ENCODE measurements at regions not wholly inside any gene's neighbourhood (a gene's known extent, or its start where the extent isn't known, plus 50 kb on each side); places are given as distances from the start of the nearest gene placed in this dataset.
"Not testable (repeated sequence)": the region's sequence is repeated elsewhere in the genome, so short reads cannot be mapped to it uniquely, and the experiment has no call there.

DNA sequence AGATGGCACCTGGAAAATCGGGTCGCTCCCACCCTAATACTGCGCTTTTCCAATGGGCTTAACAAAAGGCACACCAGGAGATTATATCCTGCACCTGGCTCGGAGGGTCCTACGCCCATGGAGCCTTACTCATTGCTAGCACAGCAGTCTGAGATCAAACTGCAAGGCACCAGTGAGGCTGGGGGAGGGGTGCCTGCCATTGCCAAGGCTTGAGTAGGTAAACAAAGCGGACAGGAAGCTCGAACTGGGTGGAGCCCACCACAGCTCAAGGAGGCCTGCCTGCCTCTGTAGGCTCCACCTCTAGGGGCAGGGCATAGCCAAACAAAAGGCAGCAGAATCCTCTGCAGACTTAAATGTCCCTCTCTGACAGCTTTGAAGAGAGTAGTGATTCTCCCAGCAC, 814.8 kb downstream of the SEMA5A start:
- not testable (repeated sequence) for FAIRE-seq

DNA sequence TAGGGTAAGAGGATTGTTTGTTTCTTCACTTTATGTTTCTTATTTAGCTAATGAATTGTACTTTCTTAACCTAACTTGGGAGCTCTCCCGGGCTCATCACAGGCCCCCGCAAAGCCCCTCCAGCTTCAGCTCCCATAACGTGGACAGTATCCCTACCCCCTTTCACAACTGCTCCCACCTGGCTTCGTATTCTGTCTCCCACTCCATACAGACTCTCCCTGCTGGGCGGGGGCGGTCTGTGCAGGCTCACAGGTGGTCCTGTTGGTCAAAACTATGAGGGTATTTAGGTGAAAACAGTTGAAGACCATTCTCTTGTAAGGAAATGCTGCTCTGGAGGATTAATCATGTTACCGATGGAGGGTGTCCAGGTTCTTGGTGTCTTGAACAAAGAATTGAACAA, 805.3 kb downstream of the SEMA5A start:
- FAIRE-seq: no peak

DNA sequence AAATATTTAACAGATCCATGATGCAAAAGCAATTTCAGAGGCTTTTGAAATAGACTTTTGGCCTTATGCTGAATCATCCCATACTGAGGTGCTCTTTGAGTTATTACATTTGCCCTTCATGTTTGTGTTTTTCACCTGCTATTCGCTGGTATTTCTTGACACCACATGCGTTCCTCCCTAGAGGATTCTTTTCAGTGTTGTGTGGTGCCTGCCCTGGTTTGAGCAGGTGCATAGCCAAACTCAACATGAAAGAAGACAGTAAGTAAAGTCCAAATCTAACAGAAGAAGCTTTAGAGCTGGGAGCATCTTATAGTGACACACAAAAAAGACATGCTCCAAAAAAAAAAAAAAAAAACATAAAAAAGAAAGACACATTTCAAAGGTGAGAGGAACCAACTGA, 796.3 kb downstream of the SEMA5A start:
- FAIRE-seq: no peak

DNA sequence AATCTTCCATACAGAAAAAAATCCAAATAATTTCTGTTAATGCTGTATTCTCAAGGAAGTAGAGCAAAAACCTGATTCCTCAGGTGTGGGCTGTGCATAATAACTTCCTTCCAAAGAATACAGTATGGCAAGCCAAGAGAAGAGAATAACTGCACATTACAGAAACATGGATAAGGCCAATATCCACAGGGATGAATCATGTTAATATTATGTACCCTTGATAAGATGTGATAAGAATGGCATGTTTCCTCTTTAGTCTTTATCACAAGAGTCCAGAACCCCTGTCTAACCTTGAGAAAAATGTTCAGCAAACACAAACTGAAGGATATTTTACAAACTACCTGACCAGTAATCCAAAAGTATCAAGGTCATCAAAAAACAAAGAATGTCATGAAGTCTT, 795.8 kb downstream of the SEMA5A start:
- FAIRE-seq: no peak

DNA sequence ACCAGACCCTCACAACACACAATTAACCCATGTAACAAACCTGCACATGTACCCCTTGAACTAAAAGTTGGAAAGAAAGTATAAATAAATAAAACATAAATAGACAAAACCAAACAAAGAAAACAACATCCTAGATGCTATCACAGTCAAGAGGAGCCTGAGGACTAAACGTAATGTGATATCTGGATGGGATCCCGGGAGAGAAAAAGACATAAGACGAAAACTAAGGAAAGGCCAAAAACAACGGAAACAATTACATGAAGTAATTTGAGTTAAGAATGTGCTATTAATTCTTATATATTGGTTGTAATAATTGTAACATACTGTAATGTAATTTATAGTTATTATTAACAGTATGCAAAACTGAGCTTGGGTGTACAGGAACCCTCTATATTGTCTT, 793.9 kb downstream of the SEMA5A start:
- no peak for FAIRE-seq

DNA sequence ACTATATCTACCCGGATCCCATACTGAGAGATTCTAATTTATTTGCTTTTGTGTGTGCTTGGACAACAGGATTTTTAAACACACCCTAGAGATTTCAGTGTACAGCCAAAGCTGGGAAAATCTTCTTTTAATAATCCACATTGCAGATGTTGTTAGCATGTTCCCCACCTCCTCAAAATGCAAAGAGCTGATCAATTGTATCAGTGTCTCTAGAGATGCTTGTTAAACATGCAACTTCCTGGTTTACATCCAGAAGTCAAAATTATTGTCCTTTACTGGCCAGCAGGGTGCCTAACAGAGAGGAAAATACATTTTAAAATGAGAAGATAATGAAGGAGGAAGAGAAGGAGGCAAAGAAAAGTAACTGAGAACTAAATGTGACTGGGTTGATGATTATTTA, 793.3 kb downstream of the SEMA5A start:
- no peak for FAIRE-seq

DNA sequence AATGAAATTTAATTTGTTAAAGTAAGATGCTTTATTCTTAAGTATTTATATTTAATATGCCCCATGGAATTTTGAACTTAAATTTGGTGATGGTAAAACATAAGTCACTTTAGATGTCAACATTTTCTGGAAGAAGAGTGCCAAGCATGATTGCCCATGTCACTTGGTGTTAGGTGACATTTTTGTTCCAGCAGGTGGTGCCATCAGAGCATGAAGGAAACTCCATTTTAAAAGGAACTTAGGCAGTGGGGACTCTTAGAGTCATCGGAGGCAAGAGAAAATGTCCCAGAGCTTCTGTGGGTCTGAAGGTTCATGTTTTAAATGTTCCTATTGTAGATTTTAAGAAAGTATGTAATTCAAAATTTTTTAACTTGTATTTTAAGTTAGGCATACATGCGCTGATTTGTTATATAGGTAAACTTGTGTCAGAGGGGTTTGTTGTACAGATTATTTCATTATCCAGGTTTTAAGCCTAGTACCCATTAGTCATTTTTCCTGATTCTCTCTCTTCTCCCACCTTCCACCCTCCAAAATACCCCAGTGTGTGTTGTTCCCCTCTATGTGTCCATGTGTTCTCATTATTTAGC, 789.3 kb downstream of the SEMA5A start:
- FAIRE-seq: no peak

DNA sequence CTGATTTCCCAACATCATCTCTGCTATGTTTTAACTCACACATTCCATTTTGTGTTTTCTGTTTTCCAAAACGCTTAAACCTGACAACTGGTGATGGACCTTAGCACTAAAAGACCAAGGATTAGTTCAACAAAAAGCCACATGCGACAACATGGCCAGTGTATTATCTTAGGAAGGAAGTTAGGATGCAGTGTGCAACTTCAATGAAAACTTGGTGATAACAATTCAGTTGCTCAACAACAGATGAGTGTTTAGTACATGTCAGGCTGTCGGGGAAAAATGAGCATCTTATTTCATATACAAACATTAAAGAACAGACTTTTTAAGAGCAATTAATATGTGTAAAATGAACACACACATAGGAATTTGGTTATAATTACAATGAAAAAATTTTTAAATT, 780.0 kb downstream of the SEMA5A start:
- FAIRE-seq: no peak

DNA sequence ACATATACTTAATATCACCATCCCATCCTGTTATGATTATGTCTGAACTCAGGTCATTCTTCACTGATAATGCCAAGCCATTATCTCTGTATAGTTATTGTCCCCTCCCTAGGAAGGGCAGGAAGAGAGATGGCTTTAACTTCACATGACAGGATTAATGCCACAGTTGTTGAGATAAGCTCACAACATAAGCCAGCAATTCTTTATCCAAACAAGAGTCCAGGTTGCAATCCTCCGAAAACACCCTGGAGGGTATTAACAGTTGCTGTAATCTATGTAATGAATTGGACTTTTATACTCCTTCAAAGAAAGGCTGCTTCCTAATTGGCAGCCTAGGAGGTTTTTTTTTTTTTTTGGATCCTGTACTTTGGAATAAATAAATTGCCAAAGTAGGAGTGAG, 779.4 kb downstream of the SEMA5A start:
- no peak for FAIRE-seq

DNA sequence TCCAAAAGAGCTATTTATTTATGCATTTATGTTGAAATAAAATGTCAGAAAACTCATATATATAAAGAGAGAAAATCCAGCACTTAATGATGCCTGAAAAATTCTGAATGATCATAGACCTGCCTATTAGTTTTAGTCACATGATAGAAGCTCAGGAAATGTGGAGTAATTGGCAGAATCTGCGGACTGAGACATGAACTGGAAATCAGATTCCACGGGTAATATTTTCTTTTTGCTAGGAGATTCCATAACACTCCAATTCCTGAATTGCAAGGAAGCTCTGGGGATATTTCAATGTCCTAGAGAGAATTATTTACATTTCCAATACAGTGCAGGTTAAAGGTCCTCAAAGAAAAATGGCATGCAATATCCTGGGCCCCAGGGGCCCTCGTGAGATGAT, 778.8 kb downstream of the SEMA5A start:
- FAIRE-seq: no peak

DNA sequence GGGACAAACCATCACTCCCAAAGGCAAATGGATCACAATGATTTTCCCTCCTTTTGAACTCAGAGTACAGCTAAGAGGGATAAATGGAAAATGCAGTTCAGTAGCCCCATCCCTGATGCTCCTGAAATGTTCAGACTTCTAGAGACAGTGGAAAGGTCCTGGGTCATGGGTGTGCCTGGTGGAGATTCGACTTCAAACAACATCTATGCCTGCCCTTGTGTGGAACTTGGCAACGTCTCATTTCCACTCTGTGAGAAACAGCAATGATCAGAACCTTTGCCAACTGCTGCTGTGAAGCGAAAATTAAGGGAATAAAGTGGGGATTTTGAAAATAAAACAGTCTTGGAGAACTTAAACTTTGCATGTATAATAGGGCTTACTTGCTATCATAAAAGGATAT, 778.1 kb downstream of the SEMA5A start:
- no peak for FAIRE-seq

DNA sequence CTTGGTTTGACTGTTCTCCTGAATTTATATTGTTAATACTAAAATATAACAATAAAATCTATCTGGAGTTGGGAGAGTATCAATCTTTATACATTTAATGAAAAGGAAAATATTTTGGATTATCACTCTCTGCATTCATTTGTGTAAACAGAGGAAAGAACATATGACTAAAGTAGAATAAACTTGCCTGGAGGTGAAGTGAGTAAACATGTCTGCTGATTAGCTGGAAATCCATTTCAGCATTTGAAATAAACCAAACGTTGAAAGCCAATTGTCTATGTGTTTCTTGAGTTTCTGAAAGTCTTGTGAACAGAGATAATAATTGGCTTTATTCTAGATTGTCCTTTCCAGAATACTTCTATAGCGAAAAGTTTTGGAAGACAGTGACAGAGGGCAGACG, 776.2 kb downstream of the SEMA5A start:
- FAIRE-seq: no peak

DNA sequence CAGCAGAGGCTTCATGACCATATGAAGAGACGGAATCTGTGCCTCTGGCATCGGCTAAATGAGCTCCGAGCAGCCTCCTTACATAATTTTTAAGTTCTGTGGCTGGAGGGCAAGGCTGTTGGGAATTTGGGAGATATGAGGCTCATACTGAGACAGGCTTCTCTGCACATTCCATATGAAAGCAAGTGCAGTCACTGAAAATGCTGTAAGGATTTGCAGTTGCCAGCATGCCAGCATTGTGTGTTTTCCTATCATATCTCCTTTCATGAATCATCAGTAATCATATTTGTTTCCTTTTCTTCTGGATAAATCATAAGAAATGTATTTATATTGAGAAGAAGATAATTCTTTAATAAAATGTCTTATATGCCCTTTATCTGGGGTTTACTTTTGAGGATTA, 775.4 kb downstream of the SEMA5A start:
- no peak for FAIRE-seq

DNA sequence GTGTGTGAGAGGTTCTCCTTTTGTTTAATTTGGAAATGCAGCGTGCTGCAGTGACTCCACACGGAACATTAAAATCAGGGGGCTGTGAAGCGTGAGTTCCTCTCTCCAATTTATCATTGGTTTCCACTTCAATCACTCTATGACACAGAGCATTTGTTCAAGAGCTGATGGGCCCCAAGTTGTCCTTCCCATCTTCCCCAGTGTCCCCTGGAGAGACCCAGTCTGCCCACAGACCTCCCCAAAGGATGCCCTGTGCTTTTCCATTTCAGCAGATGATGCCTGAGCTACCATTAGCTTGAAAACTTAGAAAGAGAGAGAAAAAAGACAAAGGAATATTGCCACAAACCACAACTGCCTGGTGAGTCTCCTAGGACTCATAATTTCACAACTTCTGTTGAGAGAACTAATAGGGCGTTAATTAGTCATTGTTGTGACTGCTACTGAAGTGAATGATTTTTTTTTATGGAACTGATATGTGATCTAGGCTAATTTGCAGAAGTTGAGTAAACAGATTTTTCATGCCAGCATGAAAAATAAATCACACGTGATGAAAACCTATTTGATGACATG, 772.7 kb downstream of the SEMA5A start:
- FAIRE-seq: no peak

DNA sequence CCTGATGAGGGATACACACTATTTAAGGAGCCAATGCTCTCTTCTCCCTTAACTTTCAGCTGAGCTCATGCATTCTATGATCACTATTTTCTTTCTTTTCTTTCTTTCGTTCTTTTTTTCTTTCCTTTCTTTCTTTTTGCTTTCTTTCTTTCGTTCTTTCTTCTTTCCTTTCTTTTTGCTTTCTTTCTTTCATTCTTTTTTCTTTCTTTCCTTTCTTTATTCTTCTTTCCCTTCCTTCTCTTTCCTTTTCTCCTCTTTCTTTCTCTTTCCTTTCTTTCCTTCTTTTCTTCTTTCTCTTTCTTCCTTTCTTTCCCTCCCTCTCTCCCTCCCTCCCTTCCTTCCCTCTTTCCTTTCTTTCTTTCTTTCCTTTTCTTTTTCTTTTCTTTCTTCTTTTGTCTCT, 761.2 kb downstream of the SEMA5A start:
- no peak for FAIRE-seq

DNA sequence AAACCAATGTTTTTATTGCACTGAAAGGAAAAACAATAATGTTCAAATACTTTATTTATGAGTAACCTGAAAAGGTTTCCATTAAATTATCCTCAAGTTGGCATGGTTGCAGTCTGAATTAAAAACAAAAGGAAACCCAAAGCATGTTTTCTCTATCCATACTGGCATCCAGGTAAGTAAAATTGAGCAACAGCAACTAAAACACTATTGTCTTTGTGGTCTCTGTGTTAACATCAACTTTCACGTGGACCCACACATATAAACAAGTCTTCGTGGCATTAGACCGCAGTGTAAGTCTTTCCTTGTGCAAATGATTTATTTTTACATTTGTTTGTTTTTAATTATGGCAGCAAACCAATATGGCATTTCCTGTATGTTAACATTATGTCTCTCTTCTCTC, 757.6 kb downstream of the SEMA5A start:
- no peak for FAIRE-seq

DNA sequence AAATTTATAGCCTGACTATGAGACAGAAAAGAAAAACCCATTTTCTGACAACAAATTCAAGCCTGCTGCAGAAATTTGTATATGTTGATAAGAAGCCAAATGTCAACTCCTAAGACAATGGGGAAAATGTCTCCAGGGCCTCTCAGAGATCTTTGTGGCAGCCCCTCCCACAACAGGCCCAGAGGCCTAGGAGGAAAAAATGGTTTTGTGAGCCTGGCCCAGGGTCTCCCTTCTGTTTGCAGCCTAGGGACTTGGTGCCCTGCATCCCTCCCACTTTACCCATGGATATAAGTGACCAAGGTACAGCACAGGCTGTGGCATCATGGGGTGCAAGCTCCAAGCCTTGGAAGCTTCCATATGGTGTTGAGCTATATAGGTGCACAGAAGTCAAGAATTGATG, 740.2 kb downstream of the SEMA5A start:
- FAIRE-seq: no peak

DNA sequence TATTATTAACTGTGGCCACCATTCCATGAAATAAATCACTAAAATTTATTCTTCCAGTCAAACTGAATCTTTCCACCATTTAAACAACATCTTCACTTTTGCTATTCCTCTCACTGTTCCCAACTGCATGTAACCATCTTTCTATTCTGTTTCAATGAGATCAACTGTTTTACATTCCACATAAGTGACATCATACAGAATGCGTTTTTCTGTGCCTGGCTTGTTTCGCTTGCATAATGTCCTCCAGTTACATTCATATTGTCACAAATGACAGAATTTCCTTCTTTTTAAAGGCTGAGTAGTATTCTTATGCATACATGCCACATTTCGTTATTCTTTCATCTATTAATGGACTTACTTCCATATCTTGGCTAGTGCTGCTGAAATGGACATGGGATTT, 738.2 kb downstream of the SEMA5A start:
- FAIRE-seq: no peak

DNA sequence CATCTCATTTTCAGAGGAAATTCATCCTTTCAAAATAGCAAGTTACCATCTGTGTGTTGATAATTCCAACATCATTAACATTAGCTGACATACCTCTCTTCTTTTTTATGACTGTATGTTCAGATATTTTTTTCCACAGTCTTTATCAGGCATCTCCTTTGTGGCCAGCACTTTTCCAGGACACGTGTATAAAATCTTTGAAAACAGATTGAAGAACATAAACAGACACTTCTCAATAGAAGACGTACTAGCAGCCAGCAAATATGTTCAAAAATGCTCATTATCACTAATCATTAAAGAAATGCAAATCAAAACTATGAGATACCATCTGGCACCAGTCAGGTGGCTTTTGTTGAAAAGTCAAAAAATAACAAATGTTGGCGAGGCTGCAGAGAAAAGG, 734.3 kb downstream of the SEMA5A start:
- no peak for FAIRE-seq

DNA sequence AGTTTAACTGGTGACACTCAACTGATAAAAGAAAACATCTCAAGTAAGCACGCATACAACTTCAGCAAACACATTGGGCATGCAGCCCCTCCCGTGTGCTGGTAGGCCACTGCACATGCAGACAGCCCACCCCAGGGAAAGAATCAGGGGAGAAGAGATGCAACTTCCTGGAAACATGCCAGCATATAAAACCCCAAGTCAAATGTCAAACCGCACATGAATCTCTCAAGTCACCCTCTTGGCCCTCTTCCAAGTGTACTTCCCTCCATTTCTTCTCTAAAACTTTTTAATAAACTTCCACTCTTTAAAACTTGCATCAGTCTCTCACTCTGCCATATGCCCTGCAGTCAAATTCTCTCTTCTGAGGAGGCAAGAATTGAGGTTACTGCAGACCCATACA, 732.7 kb downstream of the SEMA5A start:
- FAIRE-seq: no peak

DNA sequence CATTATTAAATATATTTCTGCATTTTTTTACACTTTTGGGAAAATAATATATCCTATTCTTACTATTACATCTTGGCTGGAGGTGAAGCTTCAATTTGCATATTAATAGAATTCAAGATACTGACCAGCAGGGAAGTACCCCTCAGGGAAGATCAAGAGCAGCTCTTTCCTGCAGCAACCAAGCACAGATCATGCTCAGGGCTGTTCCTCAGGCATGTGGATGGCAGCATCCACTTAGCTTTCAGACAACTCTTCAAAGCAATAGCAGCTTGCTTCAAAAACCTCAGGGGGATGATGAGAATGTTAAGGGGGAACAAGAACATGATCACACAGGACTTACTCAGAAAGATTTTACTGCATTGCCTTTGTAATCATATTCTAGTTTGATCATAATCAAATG, 731.8 kb downstream of the SEMA5A start:
- no peak for FAIRE-seq

DNA sequence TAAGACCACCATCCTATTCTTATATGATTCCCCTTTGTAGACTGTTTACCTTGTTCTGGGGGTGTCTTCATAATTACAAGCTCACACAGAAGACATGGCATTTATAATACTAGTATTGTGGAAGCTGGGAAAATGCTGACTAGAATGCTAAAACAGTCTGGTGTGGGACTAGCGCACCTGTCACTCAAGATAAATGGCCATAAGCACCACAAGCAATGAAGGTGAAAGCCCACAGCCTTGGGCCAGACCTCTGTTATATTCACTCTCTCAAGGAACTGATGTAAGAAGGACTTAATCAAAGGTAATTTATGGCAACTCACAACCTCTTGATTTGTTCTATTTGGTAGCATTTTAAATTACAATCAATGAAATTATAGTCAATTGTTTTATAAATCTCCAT, 721.5 kb downstream of the SEMA5A start:
- no peak for FAIRE-seq

DNA sequence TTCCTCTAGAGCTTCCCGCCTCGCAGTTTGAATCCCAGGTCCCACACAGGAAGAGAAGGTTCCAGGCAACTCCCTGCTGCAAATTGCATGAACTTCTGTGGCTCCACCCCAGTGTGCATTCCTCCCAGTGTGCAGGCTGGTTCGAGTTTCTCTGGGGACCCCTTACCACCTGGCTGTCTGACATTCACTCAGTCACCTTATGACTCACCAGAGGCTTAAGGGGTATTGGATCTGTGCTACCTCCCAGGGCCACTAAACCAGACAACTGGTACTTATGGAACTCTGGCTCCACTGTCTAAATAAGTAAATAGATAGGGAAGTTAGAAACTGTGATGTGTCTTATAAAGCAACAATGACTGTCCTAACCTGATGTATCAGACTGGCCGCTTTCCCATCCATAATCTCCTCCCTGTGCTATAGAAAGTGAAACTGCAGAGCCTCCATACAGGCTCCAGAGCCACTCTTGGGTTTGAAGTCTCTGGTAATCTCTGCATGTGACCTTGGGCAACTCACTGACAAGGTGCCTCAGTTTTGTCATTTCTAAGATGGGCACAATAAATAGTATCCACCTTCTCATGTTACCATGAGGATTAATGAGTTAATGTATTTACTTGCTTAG, 720.6 kb downstream of the SEMA5A start:
- FAIRE-seq: no peak

DNA sequence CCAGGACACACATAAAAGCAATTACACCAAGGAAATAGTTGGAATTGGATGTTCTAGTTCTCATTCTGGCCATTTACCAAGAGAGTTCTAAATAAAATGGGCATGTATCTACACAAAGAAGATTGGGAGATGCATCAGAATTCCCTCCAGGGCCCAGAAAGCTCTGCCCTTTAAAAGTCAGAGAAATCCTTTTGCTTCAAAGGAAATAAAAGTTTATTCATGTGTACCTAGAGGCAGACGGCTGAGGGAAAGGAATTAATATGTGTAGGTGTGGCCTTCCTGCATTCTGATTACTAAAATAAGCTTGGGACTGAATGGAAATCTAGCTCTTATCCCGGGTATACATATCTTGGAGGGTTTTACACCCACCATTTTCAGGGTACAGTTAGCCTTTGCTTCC, 719.4 kb downstream of the SEMA5A start:
- no peak for FAIRE-seq

DNA sequence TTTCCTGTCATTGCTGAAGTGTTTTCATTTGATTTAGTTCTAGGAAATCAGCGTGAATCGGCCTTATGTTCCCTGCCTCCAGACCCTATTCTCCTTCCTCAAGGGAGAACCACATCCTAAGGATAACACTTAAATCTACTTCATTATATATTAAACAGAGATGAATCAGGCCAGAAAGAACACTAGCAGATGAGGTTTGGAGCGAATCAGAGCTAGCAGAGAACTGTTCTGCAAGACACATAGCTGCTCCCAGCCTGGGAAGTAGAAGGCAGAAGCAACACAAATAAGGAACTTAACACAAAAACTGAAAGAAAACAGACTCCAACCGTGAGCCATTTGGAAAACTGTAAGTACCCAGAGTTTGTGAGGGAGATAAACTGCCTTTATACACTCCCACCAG, 718.2 kb downstream of the SEMA5A start:
- FAIRE-seq: no peak

All from endometrium (tissue), 2 donors.